ENCODE measurements at regions not wholly inside any gene's neighbourhood (a gene's known extent, or its start where the extent isn't known, plus 50 kb on each side); places are given as distances from the start of the nearest gene placed in this dataset.

DNA sequence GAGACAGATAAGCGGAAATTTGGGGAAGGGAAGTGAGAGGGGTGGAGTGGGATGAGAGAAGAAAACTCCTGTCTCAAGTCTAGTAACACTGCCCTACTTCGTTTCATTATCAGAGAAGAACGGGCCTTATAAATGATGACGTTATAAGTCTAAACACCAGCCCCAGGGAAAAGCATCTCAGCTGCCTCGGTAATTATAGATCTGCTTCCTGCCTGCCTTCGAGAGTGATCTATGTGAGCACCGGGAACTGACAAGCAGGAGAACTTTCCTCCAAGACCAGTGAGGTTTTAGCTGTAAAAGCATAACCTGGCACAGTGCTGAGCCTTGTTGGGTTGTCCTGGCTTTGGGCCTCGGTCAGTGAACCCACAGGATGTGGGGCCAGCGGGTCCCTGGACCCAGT is 227.9 kb upstream of the SIX2 start:
- no peaks in the 10 kb centered on the region for H3K9me1 ChIP-seq (ENCODE audit: control insufficient read depth, extremely low read depth, insufficient read depth, low read length)
- no peak overlapping the region for H3K27ac ChIP-seq (ENCODE audit: control insufficient read depth, insufficient read depth, low read length)
- H3K79me2 ChIP-seq (ENCODE audit: control insufficient read depth, insufficient read depth, low read length): no peaks in the 10 kb centered on the region
- H3K4me2 ChIP-seq (ENCODE audit: control insufficient read depth, extremely low read depth, insufficient read depth, low read depth, low read length): no peak overlapping the region
- no peaks in the 10 kb centered on the region for H4K20me1 ChIP-seq (ENCODE audit: control insufficient read depth, extremely low read depth, insufficient read depth, low read length)
- H3K9me3 ChIP-seq (ENCODE audit: control insufficient read depth, low read depth, low read length): no peaks in the 10 kb centered on the region
- H3K4me3 ChIP-seq (ENCODE audit: control insufficient read depth in 2 of 3, extremely low read depth in 1 of 3, insufficient read depth in 2 of 3, low read depth in 1 of 3, low read length in 3 of 3): no peak overlapping the region
- H3K4me1 ChIP-seq (ENCODE audit: control insufficient read depth, extremely low read depth, insufficient read depth, low read length): peaks cover 22% of the 10 kb centered on the region
- H2AFZ ChIP-seq (ENCODE audit: control insufficient read depth, low read length): no peak overlapping the region
- TF ChIP-seq EZH2 (IDR thresholded peaks at IDR 0.05; ENCODE audit: low read length): no peak
- TF ChIP-seq, protein P1, sequence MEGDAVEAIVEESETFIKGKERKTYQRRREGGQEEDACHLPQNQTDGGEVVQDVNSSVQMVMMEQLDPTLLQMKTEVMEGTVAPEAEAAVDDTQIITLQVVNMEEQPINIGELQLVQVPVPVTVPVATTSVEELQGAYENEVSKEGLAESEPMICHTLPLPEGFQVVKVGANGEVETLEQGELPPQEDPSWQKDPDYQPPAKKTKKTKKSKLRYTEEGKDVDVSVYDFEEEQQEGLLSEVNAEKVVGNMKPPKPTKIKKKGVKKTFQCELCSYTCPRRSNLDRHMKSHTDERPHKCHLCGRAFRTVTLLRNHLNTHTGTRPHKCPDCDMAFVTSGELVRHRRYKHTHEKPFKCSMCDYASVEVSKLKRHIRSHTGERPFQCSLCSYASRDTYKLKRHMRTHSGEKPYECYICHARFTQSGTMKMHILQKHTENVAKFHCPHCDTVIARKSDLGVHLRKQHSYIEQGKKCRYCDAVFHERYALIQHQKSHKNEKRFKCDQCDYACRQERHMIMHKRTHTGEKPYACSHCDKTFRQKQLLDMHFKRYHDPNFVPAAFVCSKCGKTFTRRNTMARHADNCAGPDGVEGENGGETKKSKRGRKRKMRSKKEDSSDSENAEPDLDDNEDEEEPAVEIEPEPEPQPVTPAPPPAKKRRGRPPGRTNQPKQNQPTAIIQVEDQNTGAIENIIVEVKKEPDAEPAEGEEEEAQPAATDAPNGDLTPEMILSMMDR (optimal IDR thresholded peaks at IDR 0.05 in 1 of 3, IDR thresholded peaks at IDR 0.05 in 1 of 3, conservative IDR thresholded peaks at IDR 0.05 in 1 of 3; ENCODE audit: extremely low read depth in 1 of 3, insufficient read depth in 2 of 3, low read length in 3 of 3): no peak
- FAIRE-seq (no peak), DNase-seq (ENCODE audit: low read depth, low spot score) (no peak)
- no peaks in the 10 kb centered on the region for H3K36me3 ChIP-seq (ENCODE audit: control insufficient read depth in 2 of 2, extremely low read depth in 1 of 2, insufficient read depth in 2 of 2, low read length in 2 of 2)
- dilution Hi-C loops (cut with MboI; ENCODE audit: extremely low pct_ligation_motif_present, low sequenced_read_pairs): no loop called here
- no peaks in the 10 kb centered on the region for H3K27me3 ChIP-seq (ENCODE audit: control insufficient read depth, extremely low read depth, insufficient read depth, low read length)
- no peak overlapping the region for H3K9ac ChIP-seq (ENCODE audit: control insufficient read depth, extremely low read depth, insufficient read depth, low read length)

DNA sequence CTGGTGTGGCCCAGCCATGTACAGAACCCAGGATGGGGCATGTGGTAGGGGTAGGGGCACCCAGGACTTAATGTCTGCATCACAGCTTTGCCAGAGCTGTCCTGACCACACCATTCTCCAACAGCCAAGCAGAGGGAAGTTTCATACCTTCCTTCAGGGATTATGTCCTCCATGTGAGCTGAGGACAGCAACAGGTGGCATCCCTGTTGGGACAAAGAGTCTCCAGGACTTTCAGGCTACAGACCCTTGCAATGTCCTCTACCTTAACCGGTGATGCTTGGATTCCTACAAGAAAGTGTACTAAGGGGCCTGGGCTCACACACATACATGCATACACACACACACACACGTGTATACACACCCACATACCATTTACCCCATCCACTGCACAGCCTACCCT is 227.0 kb upstream of the SIX2 start:
- Histone ChIP-seq H3K4me2 (ENCODE audit: control insufficient read depth, extremely low read depth, insufficient read depth, low read depth, low read length) (no peak overlapping the region), H3K4me3 (ENCODE audit: control insufficient read depth in 2 of 3, extremely low read depth in 1 of 3, insufficient read depth in 2 of 3, low read depth in 1 of 3, low read length in 3 of 3) (no peak overlapping the region), H4K20me1 (ENCODE audit: control insufficient read depth, extremely low read depth, insufficient read depth, low read length) (no peaks in the 10 kb centered on the region), H2AFZ (ENCODE audit: control insufficient read depth, low read length) (no peak overlapping the region), H3K27ac (ENCODE audit: control insufficient read depth, insufficient read depth, low read length) (no peak overlapping the region), H3K27me3 (ENCODE audit: control insufficient read depth, extremely low read depth, insufficient read depth, low read length) (no peaks in the 10 kb centered on the region), H3K9me1 (ENCODE audit: control insufficient read depth, extremely low read depth, insufficient read depth, low read length) (no peaks in the 10 kb centered on the region), H3K9me3 (ENCODE audit: control insufficient read depth, low read depth, low read length) (no peaks in the 10 kb centered on the region), H3K4me1 (ENCODE audit: control insufficient read depth, extremely low read depth, insufficient read depth, low read length) (peaks cover 19% of the 10 kb centered on the region), H3K9ac (ENCODE audit: control insufficient read depth, extremely low read depth, insufficient read depth, low read length) (no peak overlapping the region), H3K79me2 (ENCODE audit: control insufficient read depth, insufficient read depth, low read length) (no peaks in the 10 kb centered on the region), H3K36me3 (ENCODE audit: control insufficient read depth in 2 of 2, extremely low read depth in 1 of 2, insufficient read depth in 2 of 2, low read length in 2 of 2) (no peaks in the 10 kb centered on the region)
- no peak for TF ChIP-seq EZH2 (IDR thresholded peaks at IDR 0.05; ENCODE audit: low read length)
- TF ChIP-seq, protein P1 (optimal IDR thresholded peaks at IDR 0.05 in 1 of 3, IDR thresholded peaks at IDR 0.05 in 1 of 3, conservative IDR thresholded peaks at IDR 0.05 in 1 of 3; ENCODE audit: extremely low read depth in 1 of 3, insufficient read depth in 2 of 3, low read length in 3 of 3): no peak
- dilution Hi-C loops (cut with MboI; ENCODE audit: extremely low pct_ligation_motif_present, low sequenced_read_pairs): no loop called here
- DNase-seq (ENCODE audit: low read depth, low spot score) (no peak), FAIRE-seq (no peak)

Data from keratinocyte (primary cell).